ENCODE measurements at regions not wholly inside any gene's neighbourhood (a gene's known extent, or its start where the extent isn't known, plus 50 kb on each side); places are given as distances from the start of the nearest gene placed in this dataset.
A peak's percentile ranks its signal among the peaks of the same experiment; 100 is the strongest.

GRCh38 chr4:3710451-3711182, 55.6 kb upstream of the ADRA2C start:
- intact Hi-C loops (cut with DNase I) = no loop called here
- H3K27ac ChIP-seq = no peak overlapping the region
- peak in 1 of 2 donors; percentile 12 for TF ChIP-seq POLR2AphosphoS5 (IDR thresholded peaks at IDR 0.05; ENCODE audit: insufficient read depth in 1 of 2, low read depth in 1 of 2)
- TF ChIP-seq CTCF (IDR thresholded peaks at IDR 0.05) = no peak
- no peak for TF ChIP-seq POLR2A (IDR thresholded peaks at IDR 0.05)
- H3K9me3 ChIP-seq = no peaks in the 10 kb centered on the region
- no peaks in the 10 kb centered on the region for H3K36me3 ChIP-seq
- peaks cover 16% of the 10 kb centered on the region for H3K4me1 ChIP-seq
- H3K27me3 ChIP-seq = no peaks in the 10 kb centered on the region
- no peak for DNase-seq (ENCODE audit: extremely low spot score in 2 of 2)
- H3K4me3 ChIP-seq = no peak overlapping the region

GRCh38 chr4:3709846-3710441, 56.2 kb upstream of the ADRA2C start:
- H3K4me1 ChIP-seq = peaks cover 16% of the 10 kb centered on the region
- intact Hi-C loops (cut with DNase I) = loop anchor here (5.0 kb wide), 1 partner anchor 68 kb away; no protein-coding TSS in a partner anchor
- H3K27ac ChIP-seq = no peak overlapping the region
- DNase-seq (ENCODE audit: extremely low spot score in 2 of 2) = no peak
- no peaks in the 10 kb centered on the region for H3K9me3 ChIP-seq
- peak in 1 of 2 donors; percentile 8 for TF ChIP-seq POLR2AphosphoS5 (IDR thresholded peaks at IDR 0.05; ENCODE audit: insufficient read depth in 1 of 2, low read depth in 1 of 2)
- no peak for TF ChIP-seq CTCF (IDR thresholded peaks at IDR 0.05)
- no peak overlapping the region for H3K4me3 ChIP-seq
- H3K27me3 ChIP-seq = no peaks in the 10 kb centered on the region
- no peaks in the 10 kb centered on the region for H3K36me3 ChIP-seq

- H3K27me3 ChIP-seq = no peaks in the 10 kb centered on the region
- H3K36me3 ChIP-seq = no peaks in the 10 kb centered on the region
These were observed 56.9 kb upstream of the ADRA2C start for GRCh38 chr4:3709061-3709845.

GRCh38 chr4:3708611-3709010, 57.6 kb upstream of the ADRA2C start:
- Histone ChIP-seq H3K4me1 (peaks cover 16% of the 10 kb centered on the region), H3K27me3 (no peaks in the 10 kb centered on the region), H3K4me3 (no peak overlapping the region), H3K36me3 (no peaks in the 10 kb centered on the region), H3K9me3 (no peaks in the 10 kb centered on the region), H3K27ac (no peak overlapping the region)
- no peak for DNase-seq (ENCODE audit: extremely low spot score in 2 of 2)
- TF ChIP-seq POLR2AphosphoS5 (IDR thresholded peaks at IDR 0.05; ENCODE audit: insufficient read depth in 1 of 2, low read depth in 1 of 2) (no peak), POLR2A (IDR thresholded peaks at IDR 0.05) (no peak), CTCF (IDR thresholded peaks at IDR 0.05) (no peak)
- intact Hi-C loops (cut with DNase I) = loop anchor here (5.0 kb wide), 1 partner anchor 66 kb away; no protein-coding TSS in a partner anchor

More at GRCh38 chr4:3709061-3709845, 56.9 kb upstream of the ADRA2C start:
- intact Hi-C loops (cut with DNase I) = loop anchor here (5.0 kb wide), 1 partner anchor 67 kb away; no protein-coding TSS in a partner anchor
- TF ChIP-seq CTCF (IDR thresholded peaks at IDR 0.05) = no peak
- TF ChIP-seq POLR2AphosphoS5 (IDR thresholded peaks at IDR 0.05; ENCODE audit: insufficient read depth in 1 of 2, low read depth in 1 of 2) = no peak
- TF ChIP-seq POLR2A (IDR thresholded peaks at IDR 0.05) = no peak
- H3K27ac ChIP-seq = no peak overlapping the region
- H3K4me1 ChIP-seq = peaks cover 16% of the 10 kb centered on the region
- no peak overlapping the region for H3K4me3 ChIP-seq
- DNase-seq (ENCODE audit: extremely low spot score in 2 of 2) = no peak
- no peaks in the 10 kb centered on the region for H3K9me3 ChIP-seq
